ENCODE measurements at regions not wholly inside any gene's neighbourhood (a gene's known extent, or its start where the extent isn't known, plus 50 kb on each side); places are given as distances from the start of the nearest gene placed in this dataset.

DNA sequence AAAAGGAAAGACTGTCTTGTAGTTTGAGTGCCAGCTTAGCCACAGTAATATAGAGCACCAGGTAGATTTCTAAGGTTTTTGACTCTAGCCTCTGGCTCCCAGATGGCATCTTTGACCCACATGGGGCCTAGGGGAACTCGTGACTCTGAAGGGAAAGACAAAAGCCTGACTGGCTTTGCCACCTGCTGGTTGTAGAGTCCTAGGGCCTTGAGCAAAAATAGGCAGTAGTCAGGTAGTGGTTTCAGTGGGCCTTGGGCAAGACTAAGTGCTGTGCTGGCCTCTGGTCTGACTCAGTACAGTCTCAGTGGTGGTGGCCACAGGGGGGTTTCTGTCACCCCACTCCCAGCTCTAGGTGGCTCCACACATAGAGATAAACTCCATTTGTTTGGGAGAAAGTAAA is 349.4 kb downstream of the FAM181B start:
- H3K9me3 ChIP-seq (ENCODE audit: control insufficient read depth in 1 of 2, insufficient read depth in 1 of 2, low read length in 2 of 2), result no peaks in the 10 kb centered on the region
- no peaks in the 10 kb centered on the region for H3K27me3 ChIP-seq (ENCODE audit: control insufficient read depth in 1 of 2, insufficient read depth in 2 of 2, low read length in 2 of 2)
- no peaks in the 10 kb centered on the region for H3K36me3 ChIP-seq (ENCODE audit: insufficient read depth, low read length)
- CTCF ChIA-PET, result no interaction called here
- no peak overlapping the region for H3K27ac Mint-ChIP-seq
- TF ChIP-seq, protein P1, sequence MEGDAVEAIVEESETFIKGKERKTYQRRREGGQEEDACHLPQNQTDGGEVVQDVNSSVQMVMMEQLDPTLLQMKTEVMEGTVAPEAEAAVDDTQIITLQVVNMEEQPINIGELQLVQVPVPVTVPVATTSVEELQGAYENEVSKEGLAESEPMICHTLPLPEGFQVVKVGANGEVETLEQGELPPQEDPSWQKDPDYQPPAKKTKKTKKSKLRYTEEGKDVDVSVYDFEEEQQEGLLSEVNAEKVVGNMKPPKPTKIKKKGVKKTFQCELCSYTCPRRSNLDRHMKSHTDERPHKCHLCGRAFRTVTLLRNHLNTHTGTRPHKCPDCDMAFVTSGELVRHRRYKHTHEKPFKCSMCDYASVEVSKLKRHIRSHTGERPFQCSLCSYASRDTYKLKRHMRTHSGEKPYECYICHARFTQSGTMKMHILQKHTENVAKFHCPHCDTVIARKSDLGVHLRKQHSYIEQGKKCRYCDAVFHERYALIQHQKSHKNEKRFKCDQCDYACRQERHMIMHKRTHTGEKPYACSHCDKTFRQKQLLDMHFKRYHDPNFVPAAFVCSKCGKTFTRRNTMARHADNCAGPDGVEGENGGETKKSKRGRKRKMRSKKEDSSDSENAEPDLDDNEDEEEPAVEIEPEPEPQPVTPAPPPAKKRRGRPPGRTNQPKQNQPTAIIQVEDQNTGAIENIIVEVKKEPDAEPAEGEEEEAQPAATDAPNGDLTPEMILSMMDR (IDR thresholded peaks at IDR 0.05), result no peak
- no peaks in the 10 kb centered on the region for H3K36me3 Mint-ChIP-seq (ENCODE audit: low read depth)
- no peak for ATAC-seq (ENCODE audit: poor library complexity)
- no peak overlapping the region for H3K4me3 Mint-ChIP-seq
- no peaks in the 10 kb centered on the region for H3K4me1 Mint-ChIP-seq (ENCODE audit: low read depth)
- H3K4me1 ChIP-seq (ENCODE audit: insufficient read depth, low read length), result no peaks in the 10 kb centered on the region
- H3K9me3 Mint-ChIP-seq, result peaks cover 10% of the 10 kb centered on the region
- intact Hi-C loops (cut with DNase I, micrococcal nuclease), result no loop called here
- no peak for DNase-seq
- no peaks in the 10 kb centered on the region for H3K27me3 Mint-ChIP-seq
- H3K4me3 ChIP-seq (ENCODE audit: low read length), result no peak overlapping the region
- H3K27ac ChIP-seq (ENCODE audit: low read depth in 1 of 2, low read length in 2 of 2), result no peak overlapping the region
- POLR2A ChIA-PET, result no interaction called here

DNA sequence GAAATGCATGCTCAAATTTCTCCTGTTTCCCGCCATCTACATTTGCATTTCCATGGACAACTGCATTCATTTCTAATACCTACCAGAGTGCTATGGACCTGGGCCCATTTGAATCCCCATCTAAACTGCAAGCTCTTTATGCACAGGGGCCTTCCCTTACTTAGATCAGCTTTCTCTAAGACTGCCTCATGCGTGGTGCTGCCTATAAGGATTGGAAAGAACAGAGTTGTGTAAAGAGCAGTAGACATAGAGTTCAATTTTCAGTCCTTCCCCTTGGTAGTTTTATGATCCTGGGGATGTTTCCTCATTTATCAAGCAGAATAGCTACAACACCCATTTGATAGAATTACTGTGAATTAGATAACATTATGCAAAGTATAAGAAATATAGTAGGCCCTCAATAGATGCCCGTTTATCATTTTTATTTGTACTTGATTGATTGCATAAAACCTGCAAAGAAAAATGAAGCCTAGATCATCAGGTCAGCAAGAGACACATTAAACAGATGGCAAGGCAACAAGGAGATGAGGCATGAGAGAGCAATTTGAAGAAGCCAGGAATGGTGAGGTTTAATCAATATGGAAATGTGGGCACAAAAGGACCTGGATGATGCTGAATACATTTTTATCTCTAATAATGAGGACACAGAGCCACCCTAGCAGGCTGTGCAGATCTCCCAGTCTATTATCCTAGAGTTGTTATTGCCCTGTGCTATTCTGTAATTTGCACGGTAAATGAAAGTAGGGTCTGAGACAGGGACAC is 359.7 kb downstream of the FAM181B start:
- POLR2A ChIA-PET, result no interaction called here
- H3K27ac Mint-ChIP-seq, result no peak overlapping the region
- DNase-seq (no peak), ATAC-seq (ENCODE audit: poor library complexity) (no peak)
- CTCF ChIA-PET, result no interaction called here
- H3K36me3 Mint-ChIP-seq (ENCODE audit: low read depth), result no peaks in the 10 kb centered on the region
- no peaks in the 10 kb centered on the region for H3K27me3 ChIP-seq (ENCODE audit: control insufficient read depth in 1 of 2, insufficient read depth in 2 of 2, low read length in 2 of 2)
- H3K4me1 ChIP-seq (ENCODE audit: insufficient read depth, low read length), result no peaks in the 10 kb centered on the region
- H3K4me3 ChIP-seq (ENCODE audit: low read length), result no peak overlapping the region
- no peak overlapping the region for H3K27ac ChIP-seq (ENCODE audit: low read depth in 1 of 2, low read length in 2 of 2)
- no peaks in the 10 kb centered on the region for H3K27me3 Mint-ChIP-seq
- TF ChIP-seq, protein P1 (IDR thresholded peaks at IDR 0.05), result no peak
- H3K36me3 ChIP-seq (ENCODE audit: insufficient read depth, low read length), result no peaks in the 10 kb centered on the region
- no peak overlapping the region for H3K4me3 Mint-ChIP-seq
- H3K9me3 Mint-ChIP-seq, result no peaks in the 10 kb centered on the region
- H3K4me1 Mint-ChIP-seq (ENCODE audit: low read depth), result no peaks in the 10 kb centered on the region
- no peaks in the 10 kb centered on the region for H3K9me3 ChIP-seq (ENCODE audit: control insufficient read depth in 1 of 2, insufficient read depth in 1 of 2, low read length in 2 of 2)
- intact Hi-C loops (cut with DNase I, micrococcal nuclease), result no loop called here

DNA sequence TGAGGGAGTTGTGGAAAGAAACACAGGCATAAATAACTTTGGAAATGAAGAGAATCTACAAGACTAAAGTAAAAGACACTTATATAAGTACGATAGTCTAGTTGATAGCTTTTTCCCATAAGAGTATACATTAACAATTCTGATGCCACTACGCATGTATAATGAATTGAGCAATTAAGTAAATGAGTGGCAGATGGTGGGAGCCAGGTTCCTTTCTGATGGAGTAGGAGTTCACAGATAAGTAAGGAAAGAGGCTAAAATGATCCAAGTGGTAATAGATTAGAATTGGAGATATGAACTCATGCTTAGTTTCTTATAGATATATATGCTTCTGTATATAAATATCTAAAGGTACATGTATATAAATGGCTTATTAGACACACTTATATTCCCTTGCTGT is 368.3 kb downstream of the FAM181B start:
- H3K4me1 Mint-ChIP-seq (ENCODE audit: low read depth), result no peaks in the 10 kb centered on the region
- no peaks in the 10 kb centered on the region for H3K9me3 ChIP-seq (ENCODE audit: control insufficient read depth in 1 of 2, insufficient read depth in 1 of 2, low read length in 2 of 2)
- H3K27ac ChIP-seq (ENCODE audit: low read depth in 1 of 2, low read length in 2 of 2), result no peak overlapping the region
- H3K36me3 Mint-ChIP-seq (ENCODE audit: low read depth), result no peaks in the 10 kb centered on the region
- no peaks in the 10 kb centered on the region for H3K27me3 ChIP-seq (ENCODE audit: control insufficient read depth in 1 of 2, insufficient read depth in 2 of 2, low read length in 2 of 2)
- no peaks in the 10 kb centered on the region for H3K27me3 Mint-ChIP-seq
- TF ChIP-seq, protein P1 (IDR thresholded peaks at IDR 0.05), result no peak
- peaks cover 2% of the 10 kb centered on the region for H3K9me3 Mint-ChIP-seq
- no peak overlapping the region for H3K4me3 ChIP-seq (ENCODE audit: low read length)
- DNase-seq, result no peak
- CTCF ChIA-PET, result no interaction called here
- H3K4me3 Mint-ChIP-seq, result no peak overlapping the region
- intact Hi-C loops (cut with DNase I, micrococcal nuclease), result no loop called here
- no peaks in the 10 kb centered on the region for H3K4me1 ChIP-seq (ENCODE audit: insufficient read depth, low read length)
- H3K36me3 ChIP-seq (ENCODE audit: insufficient read depth, low read length), result no peaks in the 10 kb centered on the region
- no peak overlapping the region for H3K27ac Mint-ChIP-seq
- POLR2A ChIA-PET, result no interaction called here
- ATAC-seq (ENCODE audit: poor library complexity), result no peak

Data from CD4-positive, alpha-beta T cell (primary cell).